OCI-LY7 (cell line): ENCODE measurements at regions not wholly inside any gene's neighbourhood (a gene's known extent, or its start where the extent isn't known, plus 50 kb on each side); places are given as distances from the start of the nearest gene placed in this dataset.
A peak's percentile ranks its signal among the peaks of the same experiment; 100 is the strongest.

Source experiments
- BruUV-seq: library from RNA; stranded (reverse); fragments of 400-500 nt; replicated peaks from 2 replicates; lab custom pipeline; 2021; lab: Mats Ljungman, UMichigan
- CTCF ChIA-PET: fragments of 300-600 bp; sonication (Branson Sonifier 250); formaldehyde crosslinking; loops from one replicate; lab custom pipeline; 2022; ENCODE audit warnings: antibody characterized with exemption; ENCODE audit not compliant: unreplicated experiment; lab: Charles Lee
- POLR2A ChIA-PET: fragments of 300-600 bp; sonication (Branson Sonifier 250); formaldehyde crosslinking; loops from one replicate; lab custom pipeline; 2022; ENCODE audit warnings: antibody characterized with exemption; lab: Charles Lee
- DNase-seq: peaks from one replicate; pipeline ENCODE4 v3.0.0-alpha.2; 2015; ENCODE audit warnings: low spot score
- H2AFZ ChIP-seq: fragments of 200-600 bp; sonication (generic), shearing (Covaris generic); 2 replicates; pipeline ENCODE4 v1.6.1; 2014; ENCODE audit warnings: mild to moderate bottlenecking, antibody characterized with exemption, low read length, moderate library complexity
- H3K27ac ChIP-seq: fragments of 200-600 bp; sonication (generic); 2 replicates; pipeline ENCODE4 v1.5.1; 2014; ENCODE audit warnings: mixed run types, low read depth, mild to moderate bottlenecking, moderate library complexity, low read length, inconsistent platforms; ENCODE audit not compliant: poor library complexity, severe bottlenecking
- H3K36me3 ChIP-seq: fragments of 200-600 bp; sonication (generic); 2 replicates; pipeline ENCODE4 v1.6.1; 2014; ENCODE audit warnings: mild to moderate bottlenecking, antibody characterized with exemption, low read length, moderate library complexity, mixed read lengths; ENCODE audit not compliant: insufficient read depth
- H3K4me1 ChIP-seq: fragments of 200-600 bp; sonication (generic); 2 replicates; pipeline ENCODE4 v1.5.1; 2014; ENCODE audit warnings: mild to moderate bottlenecking, low read length; ENCODE audit not compliant: insufficient read depth, poor library complexity, severe bottlenecking
- H3K4me2 ChIP-seq: fragments of 200-600 bp; sonication (generic); 2 replicates; pipeline ENCODE4 v1.6.1; 2014; ENCODE audit warnings: mild to moderate bottlenecking, low read length
- H3K4me3 ChIP-seq: fragments of 200-600 bp; sonication (generic); 2 replicates; pipeline ENCODE4 v1.5.1; 2014; ENCODE audit warnings: mild to moderate bottlenecking, low read depth, low read length; ENCODE audit not compliant: poor library complexity, severe bottlenecking
- H3K79me2 ChIP-seq: fragments of 200-600 bp; sonication (generic); 2 replicates; pipeline ENCODE4 v1.6.1; 2016; ENCODE audit warnings: low read depth, mild to moderate bottlenecking, low read length, moderate library complexity, mixed read lengths; ENCODE audit not compliant: insufficient read depth
- H3K9me2 ChIP-seq: fragments of 200-600 bp; sonication (generic); 2 replicates; pipeline ENCODE4 v1.6.1; 2016; ENCODE audit warnings: mild to moderate bottlenecking, low read length, mixed read lengths; ENCODE audit not compliant: insufficient read depth
- H3K9me3 ChIP-seq: fragments of 200-600 bp; sonication (generic); 2 replicates; pipeline ENCODE4 v1.6.1; 2014; ENCODE audit warnings: mild to moderate bottlenecking, mixed run types, low read length, mixed read lengths
- H4K20me1 ChIP-seq: fragments of 200-600 bp; sonication (generic); 2 replicates; pipeline ENCODE4 v1.6.1; 2014; ENCODE audit warnings: mild to moderate bottlenecking, antibody characterized with exemption, low read length, moderate library complexity, mixed read lengths; ENCODE audit not compliant: insufficient read depth
- CTCF ChIP-seq: fragments of 200-600 bp; sonication (generic); conservative IDR thresholded peaks from 2 replicates; pipeline ENCODE4 v1.5.1; 2014; ENCODE audit warnings: mild to moderate bottlenecking, antibody characterized with exemption, low read length, moderate library complexity, mixed read lengths
- EZH2phosphoT487 ChIP-seq: fragments of 200-600 bp; sonication (generic); IDR thresholded peaks from 2 replicates; pipeline ENCODE4 v1.6.1; 2018; ENCODE audit warnings: low read depth, borderline replicate concordance, mild to moderate bottlenecking, mixed run types, antibody characterized with exemption, low read length, moderate library complexity, mixed read lengths
- intact Hi-C: fragments of 100-400 bp; cut with micrococcal nuclease; formaldehyde crosslinking; loops from one replicate; pipeline ENCODE4 v1.10.0; 2022; ENCODE audit not compliant: unreplicated experiment

- DNase-seq: no peak
- Histone ChIP-seq H3K4me2 (no peak overlapping the region), H3K79me2 (no peaks in the 10 kb centered on the region), H3K4me3 (no peak overlapping the region), H2AFZ (peak overlapping the region; percentile 28; the same call in 1 of the 2 replicates), H3K27ac (no peak overlapping the region), H3K4me1 (no peaks in the 10 kb centered on the region), H4K20me1 (no peaks in the 10 kb centered on the region), H3K9me2 (no peaks in the 10 kb centered on the region), H3K9me3 (no peaks in the 10 kb centered on the region), H3K36me3 (no peaks in the 10 kb centered on the region)
- no peak for TF ChIP-seq CTCF
- no peak for TF ChIP-seq EZH2phosphoT487
- no TSS peak for BruUV-seq
- POLR2A ChIA-PET: interaction anchor here (1.2 kb wide), 1 partner anchor 15 kb away, joined by 4 read pairs; no protein-coding TSS in a partner anchor
- CTCF ChIA-PET: no interaction called here
- intact Hi-C loops: no loop called here
Observed at GRCh38 chr3:481111-481510, 284.5 kb downstream of the CHL1 start.

GRCh38 chr3:481680-482079 is 285.1 kb downstream of the CHL1 start:
- Histone ChIP-seq H3K79me2 (no peaks in the 10 kb centered on the region), H3K9me2 (no peaks in the 10 kb centered on the region), H2AFZ (no peak overlapping the region; the same call in 1 of the 2 replicates), H3K4me3 (no peak overlapping the region), H3K4me2 (no peak overlapping the region), H3K27ac (no peak overlapping the region), H4K20me1 (no peaks in the 10 kb centered on the region), H3K9me3 (no peaks in the 10 kb centered on the region), H3K36me3 (no peaks in the 10 kb centered on the region), H3K4me1 (no peaks in the 10 kb centered on the region)
- intact Hi-C loops: no loop called here
- ChIA-PET CTCF (no interaction called here), POLR2A (no interaction called here)
- TF ChIP-seq CTCF (peak; percentile 77), EZH2phosphoT487 (no peak)
- no TSS peak for BruUV-seq
- peak; percentile 42 for DNase-seq

- DNase-seq: no peak
- Histone ChIP-seq H3K36me3 (no peaks in the 10 kb centered on the region), H3K79me2 (no peaks in the 10 kb centered on the region), H3K9me2 (no peaks in the 10 kb centered on the region), H3K4me3 (no peak overlapping the region), H2AFZ (no peak overlapping the region), H3K9me3 (no peaks in the 10 kb centered on the region), H3K4me1 (no peaks in the 10 kb centered on the region), H3K27ac (no peak overlapping the region), H3K4me2 (no peak overlapping the region), H4K20me1 (no peaks in the 10 kb centered on the region)
- TF ChIP-seq EZH2phosphoT487 (no peak), CTCF (no peak)
- ChIA-PET POLR2A (no interaction called here), CTCF (no interaction called here)
- intact Hi-C loops: no loop called here
- BruUV-seq: no TSS peak
Observed at GRCh38 chr3:482479-482878, 285.9 kb downstream of the CHL1 start.
